HG03575 (cell line): ENCODE measurements at regions not wholly inside any gene's neighbourhood (a gene's known extent, or its start where the extent isn't known, plus 50 kb on each side); places are given as distances from the start of the nearest gene placed in this dataset.

Source experiments
- ATAC-seq: cut with Tn5 transposase; IDR thresholded peaks from one replicate; pipeline ENCODE4 v1.9.1; 2021; ENCODE audit not compliant: unreplicated experiment, insufficient number of reproducible peaks, low FRiP score; ENCODE audit errors: extremely low read depth

DNA sequence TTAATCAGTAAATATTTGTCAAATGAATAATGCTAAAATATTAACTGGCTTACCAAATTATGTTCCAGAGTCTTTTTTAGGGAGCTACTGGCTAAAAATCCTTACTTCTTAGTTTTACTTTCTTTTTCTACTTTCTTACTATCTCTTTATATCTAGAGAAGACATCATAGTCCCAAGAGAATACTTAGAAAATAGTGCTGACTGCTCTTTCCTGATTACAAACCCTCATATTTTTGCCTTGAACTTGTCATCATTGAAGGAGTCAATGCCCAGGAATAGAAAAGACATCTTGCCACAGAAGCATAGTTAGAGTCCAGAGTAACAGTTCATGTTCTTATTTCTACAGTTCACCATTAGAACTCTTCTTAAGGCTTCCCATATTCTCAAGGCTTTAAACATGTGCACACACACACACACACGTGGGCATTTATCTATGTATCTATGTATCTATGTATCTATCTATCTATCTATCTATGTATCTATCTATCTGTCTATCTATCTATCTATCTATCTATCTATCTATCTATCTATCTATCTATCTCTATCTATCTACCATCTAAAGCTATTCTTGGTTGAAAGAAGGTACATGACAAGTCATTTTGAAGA lies 654.3 kb downstream of the ANXA1 start:
- no peak for ATAC-seq

GRCh38 chr9:73806876-73807275 lies 655.2 kb downstream of the ANXA1 start:
- no peak for ATAC-seq

- no peak for ATAC-seq
Observed at GRCh38 chr9:73807952-73808351, 656.3 kb downstream of the ANXA1 start.

DNA sequence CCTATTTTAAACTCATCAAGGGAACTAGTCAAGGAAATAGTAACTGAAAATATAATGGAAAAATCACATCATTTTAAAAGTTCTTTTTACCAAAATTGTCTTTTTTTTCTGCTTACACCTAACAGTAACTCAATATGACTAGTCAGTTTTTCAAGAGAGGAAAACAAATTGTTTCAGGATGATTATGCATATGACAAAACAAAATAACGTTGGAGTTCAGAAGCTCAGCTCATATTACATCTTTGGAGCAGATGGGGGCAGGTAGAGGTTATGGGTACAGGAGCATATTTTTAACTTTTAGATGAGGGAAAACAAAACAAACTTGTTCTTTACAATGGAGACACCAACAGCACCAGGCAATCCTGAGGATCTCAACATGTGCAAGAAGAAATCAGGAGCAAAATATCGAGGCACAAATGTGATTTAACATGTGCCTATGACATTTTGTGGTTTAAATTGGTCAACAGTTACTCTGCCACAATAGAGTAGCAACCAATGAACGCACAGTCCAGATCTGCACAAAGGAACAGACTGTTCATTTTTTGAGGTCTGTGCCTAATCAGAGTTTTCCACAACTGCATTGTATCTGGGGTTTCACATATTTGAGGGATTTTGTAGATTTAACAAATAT lies 659.0 kb downstream of the ANXA1 start:
- no peak for ATAC-seq

DNA sequence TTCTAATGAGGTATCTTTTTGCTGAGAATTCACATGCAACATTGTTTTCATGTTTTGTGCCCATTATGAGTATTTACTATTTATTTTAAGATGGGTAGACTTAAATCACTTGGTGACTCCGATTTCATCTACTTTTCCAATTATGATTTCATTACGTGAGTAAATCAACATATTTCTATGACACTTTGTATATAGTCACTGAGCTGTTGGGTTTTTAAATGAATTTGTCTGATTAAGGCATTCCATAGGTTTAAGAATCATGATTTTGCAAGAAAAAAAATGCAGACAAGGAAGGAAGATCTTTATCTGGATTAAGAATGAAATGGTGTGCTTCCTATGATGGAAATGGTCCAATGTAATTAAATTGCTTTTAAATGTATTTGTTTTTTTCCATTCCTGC lies 661.9 kb downstream of the ANXA1 start:
- no peak for ATAC-seq

DNA sequence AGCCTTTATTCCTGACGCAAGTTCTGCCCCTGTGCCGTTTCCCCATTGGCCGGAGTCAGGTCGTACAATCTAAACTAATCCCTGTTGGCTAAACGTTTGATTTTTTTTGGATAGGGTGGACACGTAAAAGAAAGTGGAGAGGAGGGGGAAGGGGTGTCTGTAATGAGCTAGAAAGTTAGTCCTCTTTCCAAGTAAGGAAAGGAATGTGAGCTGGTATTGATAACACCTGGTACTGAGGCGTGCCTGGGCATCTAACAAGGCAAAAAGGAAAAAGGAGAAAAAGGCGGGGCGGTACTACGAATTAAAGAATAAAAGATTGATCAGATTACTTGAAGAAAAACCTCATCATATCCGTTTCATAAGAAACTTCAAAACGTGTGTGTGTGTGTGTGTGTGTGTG lies 665.2 kb downstream of the ANXA1 start:
- ATAC-seq = no peak

DNA sequence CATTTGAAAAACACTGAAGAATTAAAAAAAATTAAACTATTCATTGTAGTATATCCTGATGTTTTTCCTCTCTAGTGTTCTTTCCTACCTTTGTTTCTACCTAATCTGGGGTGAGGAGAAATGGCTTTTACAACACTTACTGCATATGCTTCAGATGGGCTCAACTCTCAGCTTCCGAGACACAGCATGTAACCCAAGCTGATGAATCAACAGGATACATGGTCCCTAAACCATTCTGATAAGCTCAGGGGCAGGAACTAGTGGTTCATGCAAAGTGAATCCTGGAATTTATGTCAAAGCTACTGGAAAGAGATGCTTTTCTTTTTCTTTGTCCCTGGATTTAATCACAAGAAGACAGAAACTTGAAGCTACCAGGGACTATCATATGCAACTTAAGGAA lies 672.5 kb upstream of the RORB start:
- no peak for ATAC-seq

- no peak for ATAC-seq
Observed at GRCh38 chr9:73838871-73839270, 658.3 kb upstream of the RORB start.

- no peak for ATAC-seq
Observed at GRCh38 chr9:73839471-73839870, 657.7 kb upstream of the RORB start.

- ATAC-seq = no peak
Observed at GRCh38 chr9:73841018-73841417, 656.1 kb upstream of the RORB start.

GRCh38 chr9:73844135-73844534 lies 653.0 kb upstream of the RORB start:
- no peak for ATAC-seq

DNA sequence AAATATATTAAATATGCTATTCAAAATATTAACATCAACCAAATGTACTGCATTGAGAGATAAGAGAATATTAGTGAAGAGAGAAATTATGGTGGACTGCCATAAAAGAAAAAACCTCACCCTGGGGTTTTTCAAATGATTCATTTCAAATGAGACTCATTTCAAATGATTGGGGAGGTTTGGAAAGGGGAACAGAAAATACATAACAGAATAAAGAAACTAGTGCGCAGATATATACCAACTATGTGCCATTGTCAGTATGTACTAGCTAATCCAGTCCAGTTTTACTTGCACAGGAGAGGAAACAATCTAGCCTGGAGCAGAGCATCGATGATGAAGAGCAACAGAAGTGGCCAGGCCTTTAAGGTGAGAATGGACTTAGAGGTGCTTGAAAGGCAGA lies 651.6 kb upstream of the RORB start:
- no peak for ATAC-seq

DNA sequence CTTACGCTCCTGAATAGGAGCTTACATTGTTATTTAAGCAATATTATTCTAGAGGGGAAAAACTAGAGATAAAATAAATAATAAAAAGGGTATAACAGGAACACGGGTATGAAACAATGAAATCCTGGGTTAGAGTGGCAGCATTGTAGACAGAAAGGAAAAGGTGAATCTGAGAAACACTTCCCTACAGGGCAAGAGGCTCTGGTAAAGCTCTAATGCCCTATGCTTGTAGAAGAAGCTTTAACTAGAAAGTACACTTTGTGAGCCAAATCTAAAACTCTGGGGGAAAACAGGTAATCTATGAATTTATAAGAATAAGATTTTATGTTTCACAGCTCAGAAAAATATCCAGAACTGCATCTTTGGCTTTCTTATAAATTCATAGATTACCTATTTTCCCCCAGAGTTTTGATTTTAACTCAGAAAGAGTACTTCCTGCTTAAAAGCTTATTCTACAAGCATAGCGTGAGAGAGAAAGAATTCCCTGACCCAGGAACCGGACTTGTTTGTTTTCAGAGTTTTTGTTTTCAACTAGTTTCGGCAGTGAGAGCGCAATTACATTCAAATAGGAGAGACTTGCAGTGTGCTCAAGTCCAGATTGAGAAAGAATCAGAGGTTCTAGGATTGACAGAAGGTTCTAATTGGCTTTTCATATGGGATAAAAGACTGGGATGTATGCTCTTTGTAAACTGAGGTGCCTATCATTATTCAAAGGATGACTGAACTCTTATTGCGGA lies 651.0 kb upstream of the RORB start:
- no peak for ATAC-seq

DNA sequence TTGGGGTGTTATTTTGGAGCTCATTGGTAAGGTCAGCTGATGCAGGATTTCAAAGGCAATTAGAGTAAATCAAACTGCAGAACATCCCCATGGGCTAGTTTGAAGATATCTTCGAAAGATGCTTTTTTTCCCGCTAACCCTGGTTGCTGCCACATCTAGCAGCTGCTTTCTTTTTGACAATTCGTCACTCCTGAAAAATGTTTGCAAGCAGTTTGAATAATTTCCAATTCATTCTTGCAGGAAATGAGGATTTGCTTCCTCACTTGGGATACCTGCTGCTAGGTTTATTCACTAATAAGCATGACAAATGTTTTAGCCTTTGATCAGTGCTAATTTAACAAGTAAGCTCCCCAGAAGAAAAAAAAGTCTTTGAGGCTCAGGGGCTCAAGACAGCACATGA lies 649.6 kb upstream of the RORB start:
- no peak for ATAC-seq

GRCh38 chr9:73853549-73853948 lies 643.6 kb upstream of the RORB start:
- no peak for ATAC-seq

DNA sequence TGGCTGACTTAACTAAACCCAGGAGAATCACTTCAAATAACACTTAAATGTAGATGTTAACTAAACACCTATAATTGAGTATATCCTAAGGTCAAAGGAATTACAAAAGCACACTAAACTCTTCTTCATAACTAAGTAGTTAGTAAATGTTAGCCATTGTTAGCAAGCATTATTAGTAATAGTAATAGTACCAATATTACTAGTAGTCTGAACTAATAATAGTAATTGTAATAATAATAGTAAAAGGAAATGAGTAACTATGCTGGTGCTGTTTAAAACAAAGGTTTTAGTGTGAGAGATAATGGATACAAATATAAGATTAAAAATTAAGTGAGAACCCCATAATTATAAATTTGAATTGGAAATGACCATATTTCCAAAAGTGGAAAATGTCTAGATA lies 641.9 kb upstream of the RORB start:
- no peak for ATAC-seq

DNA sequence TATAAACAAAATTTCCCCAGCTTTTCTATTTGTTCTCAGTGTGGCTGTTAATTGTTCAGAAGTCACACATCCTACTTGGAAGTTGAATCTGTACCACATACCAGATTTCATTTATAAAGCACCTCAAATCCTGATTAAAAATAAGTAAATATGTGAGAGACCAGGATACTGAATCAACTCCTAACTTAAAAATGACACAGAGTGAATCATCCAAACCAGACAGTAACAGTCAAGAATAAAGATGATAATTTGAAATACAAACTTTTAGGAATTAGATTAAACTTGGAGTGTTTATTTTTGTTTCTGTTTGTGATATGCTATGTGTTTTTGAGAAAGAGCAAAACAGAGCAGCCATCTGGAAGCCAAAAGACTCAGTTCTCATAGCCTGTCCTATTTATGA lies 633.2 kb upstream of the RORB start:
- ATAC-seq = no peak

DNA sequence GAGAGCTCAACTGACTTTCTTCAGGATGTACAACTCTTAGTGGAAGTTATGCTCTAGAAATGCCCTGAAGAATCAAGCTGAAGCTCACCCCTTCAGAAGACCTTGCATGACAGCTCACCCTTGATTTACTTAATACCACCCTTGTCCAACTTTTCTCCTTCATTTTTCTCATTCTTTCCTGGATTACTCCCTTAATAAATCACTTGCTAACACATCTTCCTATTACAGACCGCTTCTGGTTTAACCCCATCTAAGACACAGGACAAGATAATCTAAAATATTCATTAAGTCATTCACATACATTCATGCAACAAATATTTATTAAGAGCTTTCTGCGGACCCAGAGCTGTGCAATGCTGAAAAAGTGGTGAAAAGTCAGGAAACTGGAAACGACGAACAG lies 630.7 kb upstream of the RORB start:
- no peak for ATAC-seq

GRCh38 chr9:73869264-73869663 lies 627.9 kb upstream of the RORB start:
- ATAC-seq = peak; percentile 100

GRCh38 chr9:73871636-73872035 lies 625.5 kb upstream of the RORB start:
- no peak for ATAC-seq

DNA sequence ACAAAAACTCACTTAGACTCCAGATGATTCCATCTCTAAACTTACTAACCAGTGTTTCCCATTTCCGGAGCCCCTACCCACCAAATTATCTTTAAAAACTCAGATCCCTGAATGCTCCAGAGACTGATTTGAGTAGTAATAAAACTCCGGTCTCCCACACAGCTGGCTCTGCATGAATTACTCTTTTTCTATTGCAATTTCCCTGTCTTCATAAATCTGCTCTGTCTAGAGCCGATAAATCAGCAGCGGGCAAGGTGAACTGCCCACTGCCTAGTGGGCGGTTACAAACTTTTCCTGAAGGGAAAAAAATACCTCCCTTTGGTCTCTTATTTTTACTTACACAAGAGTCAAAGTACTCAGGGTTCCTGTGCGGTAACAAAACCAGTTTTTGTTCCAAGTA lies 624.4 kb upstream of the RORB start:
- no peak for ATAC-seq
